Mucosa of rectum (tissue), 2 donors: ENCODE measurements at regions not wholly inside any gene's neighbourhood (a gene's known extent, or its start where the extent isn't known, plus 50 kb on each side); places are given as distances from the start of the nearest gene placed in this dataset.

Experiments
- H3K27ac ChIP-seq, 2 donors: one replicate each; pipeline ENCODE4 v1.7.0; 2013; ENCODE audit warnings: inconsistent platforms in 2 of 2, low read depth in 2 of 2, low read length in 2 of 2
- H3K27me3 ChIP-seq, 2 donors: one replicate each; pipeline ENCODE4 v1.7.0; 2013; ENCODE audit warnings: low read length in 2 of 2; ENCODE audit not compliant: control insufficient read depth in 2 of 2, insufficient read depth in 2 of 2
- H3K36me3 ChIP-seq, 2 donors: one replicate each; pipeline ENCODE4 v1.7.0; 2013; ENCODE audit warnings: low read length in 2 of 2; ENCODE audit not compliant: control insufficient read depth in 2 of 2, insufficient read depth in 2 of 2
- H3K4me1 ChIP-seq, 2 donors: one replicate each; pipeline ENCODE4 v1.7.0; 2013; ENCODE audit warnings: low read length in 2 of 2, mild to moderate bottlenecking in 1 of 2; ENCODE audit not compliant: control insufficient read depth in 2 of 2, insufficient read depth in 2 of 2
- H3K4me3 ChIP-seq, 2 donors: one replicate each; pipeline ENCODE4 v1.7.0; 2013; ENCODE audit warnings: low read length in 2 of 2
- H3K9ac ChIP-seq, 2 donors: one replicate each; pipeline ENCODE4 v1.7.0; 2013; ENCODE audit warnings: low read length in 2 of 2, low read depth in 1 of 2, mild to moderate bottlenecking in 1 of 2
- H3K9me3 ChIP-seq, 2 donors: one replicate each; pipeline ENCODE4 v1.7.0; 2013; ENCODE audit warnings: low read length in 2 of 2; ENCODE audit not compliant: control insufficient read depth in 2 of 2
- donor health status: healthy.
- donor health status: Normal muscosa, but diverticular disease.

GRCh38 chr3:189103208-189103607 lies 68.6 kb upstream of the TPRG1 start:
- Histone ChIP-seq H3K27ac (no peak overlapping the region), H3K36me3 (no peaks in the 10 kb centered on the region), H3K9me3 (no peaks in the 10 kb centered on the region), H3K27me3 (no peaks in the 10 kb centered on the region), H3K4me3 (no peak overlapping the region), H3K9ac (no peak overlapping the region), H3K4me1 (no peaks in the 10 kb centered on the region)

GRCh38 chr3:189108067-189108466 lies 63.7 kb upstream of the TPRG1 start:
- Histone ChIP-seq H3K27ac (no peak overlapping the region), H3K27me3 (no peaks in the 10 kb centered on the region), H3K36me3 (no peaks in the 10 kb centered on the region), H3K4me3 (no peak overlapping the region), H3K4me1 (no peaks in the 10 kb centered on the region), H3K9ac (no peak overlapping the region), H3K9me3 (no peaks in the 10 kb centered on the region)

DNA sequence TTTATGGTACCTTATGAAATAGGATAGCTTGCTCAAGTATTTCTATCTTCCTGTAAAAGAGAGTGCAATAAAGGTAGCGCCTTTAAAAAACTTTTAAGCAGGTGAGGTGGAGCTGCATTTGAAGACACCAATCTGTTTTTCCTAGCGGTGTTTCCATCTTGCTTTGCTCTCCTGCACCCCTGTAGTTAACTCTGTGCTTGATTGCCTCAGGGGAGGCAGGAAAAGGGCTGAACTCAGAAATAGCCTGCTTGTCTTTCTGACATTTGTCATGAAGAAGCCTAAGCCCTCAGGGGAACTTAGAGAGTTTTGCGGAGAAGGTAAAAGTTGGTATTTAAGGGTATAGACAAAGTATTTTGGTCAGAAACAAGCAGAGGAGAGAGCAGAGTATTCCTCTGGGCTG lies 63.0 kb upstream of the TPRG1 start:
- Histone ChIP-seq H3K36me3 (no peaks in the 10 kb centered on the region), H3K9ac (no peak overlapping the region), H3K4me3 (no peak overlapping the region), H3K27me3 (no peaks in the 10 kb centered on the region), H3K9me3 (no peaks in the 10 kb centered on the region), H3K27ac (no peak overlapping the region), H3K4me1 (no peaks in the 10 kb centered on the region)

GRCh38 chr3:189109145-189109544 lies 62.6 kb upstream of the TPRG1 start:
- Histone ChIP-seq H3K4me3 (no peak overlapping the region), H3K27me3 (no peaks in the 10 kb centered on the region), H3K36me3 (no peaks in the 10 kb centered on the region), H3K4me1 (no peaks in the 10 kb centered on the region), H3K9me3 (no peaks in the 10 kb centered on the region), H3K27ac (no peak overlapping the region), H3K9ac (no peak overlapping the region)

GRCh38 chr3:189117087-189117486 lies 54.7 kb upstream of the TPRG1 start:
- H3K9me3 ChIP-seq: no peaks in the 10 kb centered on the region
- no peak overlapping the region for H3K9ac ChIP-seq
- H3K27me3 ChIP-seq: no peaks in the 10 kb centered on the region
- no peak overlapping the region for H3K27ac ChIP-seq
- H3K36me3 ChIP-seq: no peaks in the 10 kb centered on the region
- no peaks in the 10 kb centered on the region for H3K4me1 ChIP-seq
- no peak overlapping the region for H3K4me3 ChIP-seq

DNA sequence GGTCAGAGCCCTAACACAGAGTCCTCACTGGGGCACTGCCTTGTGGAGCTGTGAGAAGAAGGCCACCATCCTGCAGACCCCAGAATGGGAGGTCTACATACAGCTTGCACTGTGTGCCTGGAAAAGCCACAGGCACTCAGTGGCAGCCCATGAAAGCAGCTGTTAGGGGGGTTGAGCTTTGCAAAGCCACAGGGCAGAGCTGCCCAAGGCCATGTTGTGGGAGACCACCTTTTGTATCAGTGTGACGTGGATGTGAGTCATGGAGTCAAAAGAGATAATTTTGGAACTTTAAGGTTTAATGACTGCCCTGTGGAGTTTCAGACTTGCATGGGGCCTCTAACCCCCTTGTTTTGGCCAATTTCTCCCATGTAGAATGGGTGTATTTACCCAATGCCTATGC lies 52.9 kb upstream of the TPRG1 start:
- no peak overlapping the region for H3K4me3 ChIP-seq
- H3K9me3 ChIP-seq: no peaks in the 10 kb centered on the region
- no peaks in the 10 kb centered on the region for H3K36me3 ChIP-seq
- no peak overlapping the region for H3K9ac ChIP-seq
- no peak overlapping the region for H3K27ac ChIP-seq
- no peaks in the 10 kb centered on the region for H3K4me1 ChIP-seq
- no peaks in the 10 kb centered on the region for H3K27me3 ChIP-seq

- H3K4me1 ChIP-seq: no peaks in the 10 kb centered on the region
Measured at GRCh38 chr3:189119950-189120349, 51.8 kb upstream of the TPRG1 start.

GRCh38 chr3:189121092-189121491 lies 50.7 kb upstream of the TPRG1 start:
- Histone ChIP-seq H3K36me3 (no peaks in the 10 kb centered on the region), H3K27me3 (no peaks in the 10 kb centered on the region), H3K9me3 (no peaks in the 10 kb centered on the region), H3K27ac (no peak overlapping the region), H3K9ac (no peak overlapping the region), H3K4me1 (no peaks in the 10 kb centered on the region), H3K4me3 (no peak overlapping the region)

More at GRCh38 chr3:189119950-189120349, 51.8 kb upstream of the TPRG1 start:
- Histone ChIP-seq H3K9ac (no peak overlapping the region), H3K4me3 (no peak overlapping the region), H3K9me3 (no peaks in the 10 kb centered on the region), H3K27me3 (no peaks in the 10 kb centered on the region), H3K27ac (no peak overlapping the region), H3K36me3 (no peaks in the 10 kb centered on the region)
